HG03095 (cell line): ENCODE measurements at regions not wholly inside any gene's neighbourhood (a gene's known extent, or its start where the extent isn't known, plus 50 kb on each side); places are given as distances from the start of the nearest gene placed in this dataset.
"Not testable (repeated sequence)": the region's sequence is repeated elsewhere in the genome, so short reads cannot be mapped to it uniquely, and the experiment has no call there.

ENCODE experiments used
- ATAC-seq: cut with Tn5 transposase; IDR thresholded peaks from one replicate; pipeline ENCODE4 v1.9.1; 2021; ENCODE audit warnings: moderate library complexity; ENCODE audit not compliant: unreplicated experiment

GRCh38 chr1:79186260-79186659 is 179.7 kb upstream of the ADGRL4 start:
- ATAC-seq = no peak

DNA sequence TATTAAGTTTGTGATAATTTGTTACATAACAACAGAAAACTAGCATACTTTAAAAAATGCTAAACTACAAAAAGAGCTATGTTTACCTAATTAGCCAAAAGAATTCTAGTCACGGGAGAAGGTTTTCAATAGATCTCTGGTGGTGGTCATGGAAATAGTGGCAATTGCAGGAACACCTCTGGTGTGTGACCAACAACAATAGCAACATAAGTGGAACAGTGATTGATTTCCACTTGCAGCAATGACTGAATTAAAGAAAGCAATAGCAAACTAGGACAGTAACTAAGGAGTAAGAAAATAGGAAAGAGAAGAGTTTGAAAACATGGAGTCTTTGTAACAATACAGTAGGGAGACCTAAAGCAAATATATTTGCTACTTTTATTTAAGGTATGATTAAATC is 171.3 kb upstream of the ADGRL4 start:
- no peak for ATAC-seq

- ATAC-seq = no peak
These were observed 154.5 kb upstream of the ADGRL4 start for GRCh38 chr1:79161077-79161476.

DNA sequence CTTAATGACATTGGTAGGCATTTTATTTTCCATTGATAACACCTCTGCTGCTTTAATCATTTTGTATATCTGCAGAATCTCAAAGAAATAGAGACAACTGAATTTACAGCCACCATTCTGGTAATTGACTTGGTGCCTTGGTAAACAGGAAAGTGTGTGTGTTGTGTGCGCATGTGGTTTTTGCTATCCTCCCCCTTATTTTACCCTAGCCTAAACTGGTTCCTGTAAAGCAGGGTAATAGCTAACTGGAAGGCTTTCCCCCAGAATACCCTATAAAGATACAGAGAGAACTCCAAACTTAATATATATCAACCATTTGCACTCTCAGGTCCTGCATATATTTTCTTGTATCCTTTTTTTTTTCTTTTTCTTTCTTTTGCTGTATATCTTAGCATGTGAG is 149.5 kb upstream of the ADGRL4 start:
- ATAC-seq = no peak

DNA sequence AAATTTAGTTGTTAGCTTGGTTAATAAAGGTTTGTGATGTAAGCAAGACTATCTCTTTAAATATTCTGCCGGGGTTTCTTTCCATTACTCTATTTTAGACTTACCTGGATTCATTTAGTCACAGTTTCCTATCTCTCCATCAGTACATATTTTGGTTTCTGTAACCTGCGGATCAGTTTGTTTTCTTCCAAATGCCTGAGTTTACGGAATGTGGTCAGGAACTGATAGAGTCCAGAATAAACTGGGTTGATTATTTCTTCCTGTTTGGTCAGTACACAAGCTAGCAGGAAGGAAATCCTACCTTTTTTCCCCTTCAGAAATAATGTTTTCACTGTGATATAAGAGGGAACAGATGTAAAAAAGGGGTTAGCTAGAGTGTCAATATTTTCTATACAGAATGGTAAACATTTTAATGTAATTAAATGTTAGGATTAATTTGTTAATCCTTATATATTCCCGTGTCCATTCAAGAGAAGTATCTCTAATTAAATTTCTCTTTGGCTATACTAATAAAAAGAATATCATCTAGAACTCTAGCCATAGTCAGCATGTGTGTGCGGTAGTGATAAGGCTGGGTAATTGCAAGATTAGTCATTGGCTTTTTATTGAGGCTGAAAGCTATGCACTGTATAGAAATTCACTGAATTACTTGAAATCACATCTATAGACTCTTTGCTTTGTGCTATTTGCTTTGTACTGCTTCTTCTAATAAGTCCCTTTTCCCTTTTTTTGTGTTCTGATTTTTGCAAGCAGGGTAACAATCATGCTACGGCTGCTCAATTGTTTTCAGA is 144.7 kb upstream of the ADGRL4 start:
- no peak for ATAC-seq

- ATAC-seq = no peak
These were observed 144.0 kb upstream of the ADGRL4 start for GRCh38 chr1:79150576-79150975.

DNA sequence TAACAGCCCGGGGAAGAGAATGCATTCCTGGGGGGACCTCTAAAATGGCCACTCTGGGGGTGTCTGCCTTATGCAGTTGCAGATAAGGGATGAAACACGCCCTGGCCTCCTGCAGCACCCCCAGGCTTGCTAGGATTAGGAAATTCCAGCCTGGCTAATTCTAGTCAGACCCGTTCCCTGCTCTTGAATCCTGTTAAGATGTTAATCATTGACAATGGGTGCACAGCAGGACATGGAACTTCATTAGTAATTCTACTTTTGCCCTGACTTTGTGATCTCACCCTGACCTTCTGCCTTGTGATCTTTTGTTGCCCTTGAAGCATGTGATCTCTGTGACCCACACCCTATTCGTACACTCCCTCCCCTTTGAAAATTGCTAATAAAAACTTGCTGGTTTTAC is 131.7 kb upstream of the ADGRL4 start:
- ATAC-seq = not testable (repeated sequence)

DNA sequence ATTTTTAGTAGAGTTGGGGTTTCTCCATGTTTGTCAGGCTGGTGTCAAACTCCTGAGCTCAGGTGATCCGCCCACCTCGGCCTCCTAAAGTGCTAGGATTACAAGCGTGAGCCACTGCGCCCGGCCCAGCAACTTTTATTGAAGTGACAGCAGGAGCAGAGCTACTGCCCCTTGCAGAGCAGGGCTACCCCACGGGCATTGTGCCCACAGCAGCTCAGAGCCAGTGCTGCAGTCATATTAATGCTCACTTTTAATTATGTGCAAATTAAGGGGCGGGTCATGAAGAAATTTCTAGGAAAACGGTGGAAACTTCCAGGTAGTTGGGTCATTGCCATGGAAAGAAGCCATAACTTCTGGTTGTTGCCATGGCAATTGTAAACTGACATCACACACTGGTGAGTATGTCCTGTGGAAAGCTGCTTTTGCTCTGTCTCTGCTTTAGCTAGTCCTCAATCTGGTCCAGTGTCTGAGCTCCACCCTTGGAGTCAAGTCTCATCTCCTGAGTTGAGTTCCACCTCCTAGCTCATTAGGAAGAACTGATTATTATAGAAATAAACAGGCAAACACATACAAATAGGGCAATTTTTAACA is 127.3 kb upstream of the ADGRL4 start:
- no peak for ATAC-seq

DNA sequence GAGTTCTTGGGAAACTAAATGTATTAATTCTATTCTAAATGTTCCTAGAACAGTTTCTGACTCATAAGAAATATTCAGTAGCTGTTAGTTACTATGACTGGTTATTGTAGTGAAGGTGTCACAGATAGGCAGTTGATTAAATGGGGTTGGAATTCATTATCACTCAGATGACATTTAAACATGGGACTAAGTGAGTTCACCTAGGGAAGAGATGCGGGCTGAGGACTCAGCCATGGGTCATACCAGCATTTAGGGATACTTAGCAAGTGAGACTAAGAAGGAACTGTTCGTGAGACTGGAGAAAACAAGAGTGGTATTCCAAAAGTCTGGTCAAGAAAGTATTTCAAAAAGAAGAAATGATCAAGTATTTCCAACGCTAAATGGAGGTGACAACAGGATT is 125.1 kb upstream of the ADGRL4 start:
- ATAC-seq = no peak

GRCh38 chr1:79129914-79130313 is 123.4 kb upstream of the ADGRL4 start:
- ATAC-seq = no peak

- ATAC-seq = no peak
These were observed 122.2 kb upstream of the ADGRL4 start for GRCh38 chr1:79128722-79129121.

- no peak for ATAC-seq
These were observed 118.2 kb upstream of the ADGRL4 start for GRCh38 chr1:79124756-79125155.

GRCh38 chr1:79122521-79122920 is 116.0 kb upstream of the ADGRL4 start:
- no peak for ATAC-seq

- ATAC-seq = no peak
These were observed 110.8 kb upstream of the ADGRL4 start for GRCh38 chr1:79117376-79117775.

DNA sequence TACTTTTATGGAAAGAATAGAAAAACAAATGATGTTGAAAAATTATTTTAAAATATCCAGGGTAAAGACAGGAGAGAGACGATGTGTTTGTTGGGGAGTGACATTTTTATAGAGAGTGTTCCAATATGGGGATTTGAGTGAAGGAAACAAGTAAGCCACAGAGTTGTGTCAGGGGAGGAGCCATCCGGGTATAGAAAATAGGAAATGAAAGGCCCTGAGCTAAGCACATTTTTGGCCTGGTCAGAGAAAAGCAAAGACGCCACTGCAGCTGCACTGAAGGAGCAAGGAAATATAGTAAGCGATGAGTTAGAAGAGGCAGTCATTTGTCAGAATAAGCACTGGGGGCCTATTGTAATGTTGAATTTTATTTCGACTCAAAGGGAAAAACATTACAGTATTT is 107.3 kb upstream of the ADGRL4 start:
- no peak for ATAC-seq

GRCh38 chr1:79110749-79111148 is 104.2 kb upstream of the ADGRL4 start:
- ATAC-seq = no peak

- no peak for ATAC-seq
These were observed 102.9 kb upstream of the ADGRL4 start for GRCh38 chr1:79109445-79109844.

DNA sequence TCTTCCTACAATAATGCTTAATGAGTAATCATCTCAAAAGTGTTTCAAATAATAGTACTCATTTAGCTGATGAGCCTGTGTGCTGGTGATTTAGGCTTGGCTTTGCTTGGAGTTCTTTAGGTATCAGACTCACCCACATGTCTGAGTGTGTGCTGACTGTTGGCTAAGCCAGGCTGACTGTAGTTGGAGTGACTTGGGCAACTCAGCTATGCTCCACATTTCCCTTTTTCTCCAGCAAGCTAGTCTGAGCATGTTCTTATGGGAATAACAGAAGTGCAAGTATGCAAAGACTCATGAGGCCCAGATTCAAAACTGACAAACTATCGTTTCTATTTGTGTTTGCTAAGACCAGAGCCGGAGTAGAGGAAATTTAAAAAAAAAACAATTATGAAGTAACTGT is 99.0 kb upstream of the ADGRL4 start:
- ATAC-seq = no peak

DNA sequence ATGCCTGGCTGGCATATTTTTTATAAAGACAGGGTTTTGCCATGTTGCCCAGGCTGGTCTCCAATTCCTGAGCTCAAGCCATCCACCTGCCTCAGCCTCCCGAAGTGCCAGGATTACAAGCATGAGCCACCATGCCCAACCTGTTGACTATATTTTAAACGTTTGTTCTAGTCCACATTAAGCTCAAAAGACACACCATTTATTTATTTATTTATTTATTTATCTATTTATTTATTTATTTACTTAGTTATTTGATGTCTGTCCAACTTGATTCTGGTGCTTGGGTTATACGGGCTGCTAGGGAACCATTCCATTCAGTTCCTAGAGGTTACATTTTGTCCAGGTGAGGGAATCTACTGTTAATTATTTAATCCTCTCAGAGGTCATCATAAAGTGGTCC is 98.1 kb upstream of the ADGRL4 start:
- no peak for ATAC-seq

- no peak for ATAC-seq
These were observed 93.9 kb upstream of the ADGRL4 start for GRCh38 chr1:79100385-79100784.

DNA sequence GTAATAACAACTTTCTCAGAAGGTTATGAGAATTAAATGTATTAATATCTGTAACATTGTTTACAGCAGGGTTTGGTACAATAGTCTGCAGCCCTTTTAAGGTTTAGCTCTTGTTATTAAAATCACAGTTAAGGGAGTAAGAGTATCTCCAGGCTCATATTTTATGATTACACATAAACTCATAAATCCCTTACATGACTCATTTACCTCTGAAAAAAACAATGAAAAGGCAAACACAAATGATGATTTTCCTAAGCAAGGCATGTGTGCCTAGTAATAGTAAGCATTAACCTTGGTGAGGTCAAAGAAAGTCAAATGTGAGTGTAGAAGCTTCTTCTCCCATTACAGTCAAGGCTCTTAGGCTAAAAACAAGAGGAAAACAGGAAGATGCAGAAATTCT is 84.5 kb upstream of the ADGRL4 start:
- no peak for ATAC-seq

DNA sequence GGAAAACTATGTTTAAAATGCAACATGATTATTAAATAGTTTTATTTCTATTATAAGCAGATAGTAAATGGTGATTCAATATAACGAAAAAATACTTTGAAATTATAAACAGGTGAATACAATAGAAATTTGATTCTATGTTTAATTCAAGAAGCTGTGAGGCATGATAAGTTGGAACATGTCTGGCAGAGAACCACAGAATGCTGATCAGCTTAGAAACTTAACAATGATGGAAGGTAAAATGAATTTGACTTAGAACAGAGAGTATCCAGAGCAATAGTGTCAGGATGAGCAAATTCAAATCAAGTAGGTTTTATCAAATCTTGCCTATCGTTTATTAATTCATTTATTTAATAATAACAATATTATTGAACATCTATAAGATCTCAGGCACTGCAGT is 83.4 kb upstream of the ADGRL4 start:
- no peak for ATAC-seq

GRCh38 chr1:79082233-79082632 is 75.7 kb upstream of the ADGRL4 start:
- ATAC-seq = no peak
